EL (cell line): ENCODE measurements at regions not wholly inside any gene's neighbourhood (a gene's known extent, or its start where the extent isn't known, plus 50 kb on each side); places are given as distances from the start of the nearest gene placed in this dataset.
"Not testable (repeated sequence)": the region's sequence is repeated elsewhere in the genome, so short reads cannot be mapped to it uniquely, and the experiment has no call there.

Experiments used
- DNase-seq: peaks from one replicate; pipeline ENCODE4 v3.0.0-alpha.2; 2016

DNA sequence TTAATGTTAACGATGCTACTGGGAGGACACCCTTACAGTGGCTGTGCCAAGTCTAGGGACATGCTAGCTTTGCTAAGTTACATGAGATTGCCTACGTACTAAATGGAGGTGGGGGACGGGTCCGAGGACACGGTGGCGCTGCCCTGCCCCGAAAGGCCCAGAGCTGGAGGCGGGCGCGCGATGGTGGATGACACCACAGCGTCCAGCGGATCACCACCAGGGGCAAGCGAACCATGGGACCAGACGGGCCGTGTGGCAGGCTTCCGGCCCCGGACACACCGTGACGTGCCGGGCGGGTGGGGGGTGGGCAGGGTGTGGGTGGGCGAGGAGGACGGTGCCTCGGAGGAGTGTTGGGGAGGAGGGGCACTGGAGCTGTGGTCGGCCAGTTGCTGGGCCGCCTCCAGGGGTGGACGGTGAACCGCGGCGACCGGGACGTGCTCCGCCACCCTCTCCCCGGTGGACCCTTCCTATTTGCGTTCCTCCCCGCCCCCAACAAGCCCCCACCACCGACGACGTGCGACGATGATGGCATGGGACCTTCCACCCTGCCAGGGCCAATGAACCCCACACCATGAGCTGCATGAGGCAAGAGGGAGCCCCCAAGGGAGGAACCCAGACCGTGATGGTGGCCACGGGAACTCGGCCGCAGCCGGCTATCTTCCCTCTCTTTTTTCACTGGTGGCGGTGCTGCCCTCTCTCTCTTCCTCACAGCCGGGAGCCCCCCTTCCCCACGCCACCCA lies 773.3 kb upstream of the DEFB115 start:
- no peak for DNase-seq

- DNase-seq, result no peak
Measured at GRCh38 chr20:30484749-30485070, 772.8 kb upstream of the DEFB115 start.

- no peak for DNase-seq
Measured at GRCh38 chr20:30485331-30486102, 771.9 kb upstream of the DEFB115 start.

GRCh38 chr20:30486103-30486478 lies 771.4 kb upstream of the DEFB115 start:
- DNase-seq, result no peak

GRCh38 chr20:30487461-30487860 lies 770.0 kb upstream of the DEFB115 start:
- not testable (repeated sequence) for DNase-seq

- no peak for DNase-seq
Measured at GRCh38 chr20:30487947-30488926, 769.2 kb upstream of the DEFB115 start.

- DNase-seq, result no peak
Measured at GRCh38 chr20:30488941-30489613, 768.4 kb upstream of the DEFB115 start.

DNA sequence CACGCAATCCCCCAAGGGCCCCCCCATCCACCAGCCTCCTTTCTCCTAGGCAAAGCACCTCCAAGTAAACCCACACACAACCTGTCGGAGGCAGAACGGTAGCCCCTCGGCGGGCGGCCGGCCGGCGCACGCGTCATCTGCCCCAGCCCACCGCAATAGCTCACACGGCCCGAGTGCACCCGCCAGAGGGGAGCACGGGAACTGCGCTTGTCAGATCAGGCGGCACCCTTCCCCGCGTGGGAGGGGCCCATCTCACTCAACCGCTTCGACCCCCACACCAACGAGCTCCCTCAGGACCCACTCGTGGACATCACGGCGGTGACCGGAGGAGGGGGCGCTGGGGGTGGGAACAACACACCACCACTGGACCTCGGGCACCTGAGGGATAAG lies 767.9 kb upstream of the DEFB115 start:
- no peak for DNase-seq

- no peak for DNase-seq
Measured at GRCh38 chr20:30491016-30491415, 766.4 kb upstream of the DEFB115 start.

GRCh38 chr20:30496656-30497055 lies 760.8 kb upstream of the DEFB115 start:
- not testable (repeated sequence) for DNase-seq

DNA sequence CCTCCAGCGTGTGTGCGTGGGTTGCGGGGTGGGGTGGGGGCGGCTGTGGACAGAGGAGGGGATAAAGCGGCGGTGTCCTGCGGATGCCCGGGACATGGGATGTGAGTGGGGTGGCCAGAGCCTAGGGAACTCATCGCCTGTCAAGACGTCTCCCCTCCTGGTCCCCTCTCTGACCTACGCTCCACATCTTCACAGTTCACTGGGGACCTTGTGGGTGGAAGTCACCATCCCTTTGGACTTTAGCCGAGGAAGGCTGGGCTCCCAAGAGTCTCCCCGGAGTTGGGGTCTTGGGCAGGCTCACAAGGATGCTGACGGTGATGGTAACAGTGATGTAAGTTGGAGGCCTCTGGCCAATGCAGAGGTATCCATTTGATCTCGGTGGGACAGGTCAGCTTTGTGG lies 760.3 kb upstream of the DEFB115 start:
- DNase-seq, result not testable (repeated sequence)

DNA sequence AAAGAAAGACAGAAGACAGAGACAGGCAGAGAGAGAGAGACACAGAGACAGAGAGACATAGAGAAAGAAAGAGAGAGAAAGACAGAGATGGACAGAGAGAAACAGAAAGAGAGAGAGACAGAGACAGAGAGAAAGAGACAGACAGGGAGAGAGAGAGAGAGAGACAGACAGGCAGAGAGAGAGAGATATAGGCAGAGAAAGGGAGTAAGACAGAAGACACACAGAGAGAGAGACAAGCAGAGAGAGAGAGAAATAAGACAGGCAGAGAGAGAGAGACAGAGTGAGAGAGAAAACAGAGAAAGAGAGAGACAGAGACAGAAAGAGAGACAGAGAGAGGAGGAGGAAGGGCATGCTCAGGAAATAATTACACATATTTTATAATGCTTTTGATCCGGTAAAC lies 758.3 kb upstream of the DEFB115 start:
- no peak for DNase-seq

GRCh38 chr20:30499716-30500446 lies 757.6 kb upstream of the DEFB115 start:
- DNase-seq, result not testable (repeated sequence)

- not testable (repeated sequence) for DNase-seq
Measured at GRCh38 chr20:30500447-30500820, 757.0 kb upstream of the DEFB115 start.

DNA sequence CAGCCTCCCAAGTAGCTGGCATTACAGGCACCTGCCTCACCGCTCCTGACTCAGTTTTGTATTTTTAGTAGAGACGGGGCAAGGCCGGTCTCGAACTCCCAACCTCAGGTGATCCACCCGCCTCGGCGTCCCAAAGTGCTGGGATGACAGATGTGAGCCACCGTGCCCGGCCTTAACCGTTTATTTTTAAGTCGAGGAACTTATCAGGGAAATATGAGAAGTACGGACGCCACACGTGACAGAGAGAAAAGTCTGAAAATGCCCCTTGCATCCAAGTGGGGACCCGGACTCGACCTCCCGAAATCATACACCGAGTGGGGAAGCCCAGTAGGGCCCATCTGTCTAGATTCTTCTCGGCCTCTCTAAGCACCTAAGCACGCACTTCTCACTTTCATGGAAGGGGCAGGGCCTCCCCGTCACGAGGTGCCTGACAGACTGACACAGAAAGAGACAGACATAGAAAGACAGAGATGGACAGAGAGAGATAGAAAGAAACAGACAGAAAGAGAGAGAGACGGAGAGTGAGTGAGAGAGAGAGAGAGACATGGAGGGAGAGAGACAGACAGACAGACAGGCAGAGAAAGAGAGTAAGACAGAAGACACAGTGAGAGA lies 756.5 kb upstream of the DEFB115 start:
- no peak for DNase-seq

DNA sequence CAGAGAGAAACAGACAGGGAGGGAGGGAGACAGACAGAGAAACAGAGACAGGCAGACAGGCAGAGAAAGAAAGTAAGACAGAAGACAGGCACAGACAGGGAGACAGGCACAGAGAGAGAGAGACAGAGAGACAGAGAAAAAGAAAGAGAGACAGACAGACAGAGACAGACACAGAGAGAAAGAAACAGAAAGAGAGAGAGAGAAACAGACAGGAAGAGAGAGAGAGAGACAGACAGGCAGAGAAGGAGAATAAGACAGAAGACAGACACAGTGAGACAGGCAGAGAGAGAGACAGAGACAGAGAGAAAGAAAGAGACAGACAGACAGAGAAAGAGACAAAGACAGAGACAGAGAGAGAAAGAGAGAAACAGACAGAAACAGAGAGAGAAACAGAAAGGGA lies 754.8 kb upstream of the DEFB115 start:
- no peak for DNase-seq

DNA sequence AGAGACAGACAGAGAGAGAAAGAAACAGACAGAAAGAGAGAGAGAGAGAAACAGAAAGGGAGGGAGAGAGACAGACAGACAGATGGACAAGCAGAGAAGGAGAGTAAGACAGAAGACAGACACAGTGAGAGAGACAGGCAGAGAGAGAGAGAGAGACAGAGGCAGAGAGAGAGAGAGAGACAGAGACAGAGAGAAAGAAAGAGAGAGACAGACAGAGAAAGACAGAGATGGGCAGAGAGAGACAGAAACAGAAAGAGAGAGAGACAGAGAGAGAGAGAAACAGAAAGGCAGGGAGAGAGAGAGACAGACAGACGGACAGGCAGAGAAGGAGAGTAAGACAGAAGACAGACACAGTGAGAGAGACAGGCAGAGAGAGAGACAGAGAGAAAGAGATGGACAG lies 754.3 kb upstream of the DEFB115 start:
- DNase-seq, result not testable (repeated sequence)

DNA sequence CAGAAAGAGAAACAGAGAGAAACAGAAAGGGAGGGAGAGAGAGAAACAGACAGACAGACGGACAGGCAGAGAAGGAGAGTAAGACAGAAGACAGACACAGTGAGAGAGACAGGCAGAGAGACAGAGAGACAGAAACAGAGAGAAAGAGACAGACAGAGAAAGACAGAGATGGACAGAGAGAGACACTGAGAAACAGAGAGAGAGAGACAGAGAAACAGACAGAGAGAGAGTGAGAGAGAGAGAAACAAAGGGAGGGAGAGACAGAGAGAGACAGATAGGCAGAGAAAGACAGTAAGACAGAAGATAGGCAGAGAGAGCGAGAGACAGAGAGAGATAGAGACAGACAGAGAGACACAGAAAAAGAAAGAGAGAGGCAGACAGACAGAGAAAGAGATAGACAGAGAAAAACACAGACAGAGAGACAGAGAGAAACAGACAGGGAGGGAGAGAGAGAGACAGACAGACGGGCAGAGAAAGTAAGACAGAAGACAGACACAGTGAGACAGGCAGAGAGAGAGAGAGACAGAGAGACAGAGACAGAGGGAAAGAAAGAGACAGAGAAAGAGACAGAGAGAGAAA lies 753.4 kb upstream of the DEFB115 start:
- DNase-seq, result no peak

DNA sequence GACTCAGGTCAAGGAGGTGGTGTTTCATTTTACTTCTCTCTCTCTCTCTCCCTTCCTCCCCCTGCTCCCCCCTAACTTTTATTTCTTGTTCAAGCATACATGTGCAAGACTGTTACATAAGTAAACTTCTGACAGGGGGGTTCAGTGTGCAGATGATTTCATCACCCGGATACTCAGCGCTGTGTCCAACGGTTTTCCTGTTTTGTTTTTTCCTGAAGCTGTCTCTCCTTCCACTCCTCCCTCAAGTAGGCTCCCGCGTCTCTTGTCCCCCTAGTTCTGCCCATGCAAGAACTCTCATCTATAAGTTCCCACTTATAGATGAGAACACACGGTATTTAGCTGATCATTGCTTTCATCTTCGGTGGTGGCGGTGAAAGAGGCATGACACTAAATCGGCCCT lies 751.9 kb upstream of the DEFB115 start:
- no peak for DNase-seq

DNA sequence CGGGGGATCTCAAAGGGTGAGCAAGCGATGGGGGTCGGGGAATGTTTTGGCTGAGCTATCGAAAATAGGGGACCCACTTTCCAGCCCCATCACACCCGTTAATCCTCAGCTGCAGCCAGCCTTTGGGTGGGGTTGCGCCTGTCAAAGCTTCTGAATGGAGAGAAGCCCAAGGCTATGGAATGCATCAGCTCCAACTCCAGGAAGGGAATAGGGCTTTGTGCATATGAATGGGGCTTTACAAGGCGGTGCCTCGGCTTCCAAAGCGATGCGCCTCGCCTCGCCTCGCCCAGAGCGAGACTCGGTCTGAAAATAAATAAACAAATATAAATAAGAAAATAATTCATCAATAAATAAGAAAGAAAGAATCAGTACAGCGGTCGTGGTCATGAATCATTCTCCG lies 751.4 kb upstream of the DEFB115 start:
- no peak for DNase-seq

DNA sequence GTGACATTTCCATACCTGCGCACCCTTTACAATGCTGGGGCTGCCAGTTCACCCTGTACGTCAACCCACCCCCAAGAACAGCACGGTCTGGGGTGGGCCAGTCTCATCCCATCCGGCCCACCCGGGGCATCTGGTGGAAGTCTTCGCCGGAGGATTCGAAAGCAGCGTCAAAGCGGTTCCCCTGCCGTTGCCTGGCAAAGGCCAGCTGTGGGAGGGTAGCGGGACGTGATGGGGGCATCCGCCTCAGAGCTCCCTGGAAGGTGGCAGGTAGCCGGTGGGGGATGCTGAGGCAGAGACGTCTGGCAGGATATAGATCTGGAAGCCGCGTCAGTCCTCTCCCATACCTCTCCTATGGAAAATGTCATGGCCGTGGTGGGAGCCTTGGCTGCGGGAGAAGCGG lies 749.1 kb upstream of the DEFB115 start:
- not testable (repeated sequence) for DNase-seq
